K562 (cell line): ENCODE measurements at regions not wholly inside any gene's neighbourhood (a gene's known extent, or its start where the extent isn't known, plus 50 kb on each side); places are given as distances from the start of the nearest gene placed in this dataset.

Experiments
- BDP1 ChIP-seq: IDR thresholded peaks from 3 replicates; pipeline ENCODE4 v1.6.1; 2011; ENCODE audit not compliant: insufficient read length, insufficient read depth
- CBX8 ChIP-seq: fragments of 200-600 bp; sonication (generic); IDR thresholded peaks from 2 replicates; pipeline ENCODE4 v1.6.1; 2012; ENCODE audit warnings: borderline replicate concordance, mixed run types, low read depth, mild to moderate bottlenecking, moderate library complexity, mixed read lengths, low read length, control low read depth, inconsistent platforms; ENCODE audit not compliant: poor library complexity, severe bottlenecking; ENCODE audit errors: extremely low read depth
- CREB5 ChIP-seq: fragments of 250-450 bp; sonication (Bioruptor Pico); IDR thresholded peaks from 2 replicates; pipeline ENCODE4 v1.5.0; 2020; ENCODE audit warnings: mild to moderate bottlenecking
- CTCF ChIP-seq, 3 experiments: IDR thresholded peaks in 2 of 3; conservative IDR thresholded peaks in 1 of 3; 2 replicates each; pipeline ENCODE4 v1.5.1; 2011 to 2012; ENCODE audit warnings: low read length in 3 of 3, mild to moderate bottlenecking in 3 of 3, control low read depth in 2 of 3, improper control_type of control experiment in 1 of 3, inconsistent platforms in 1 of 3, low read depth in 1 of 3, mixed read lengths in 1 of 3, moderate library complexity in 1 of 3; ENCODE audit not compliant: insufficient read depth in 2 of 3
- EP300 ChIP-seq: IDR thresholded peaks from 2 replicates; pipeline ENCODE4 v1.6.1; 2012; ENCODE audit warnings: low read length, improper control_type of control experiment
- FOXJ2 ChIP-seq: fragments of 200-800 bp; sonication (Bioruptor generic); IDR thresholded peaks from 2 replicates; pipeline ENCODE4 v1.6.1; 2016; ENCODE audit warnings: missing genetic modification characterization, missing compliant biosample characterization
- FOXJ3 ChIP-seq: sonication (generic); formaldehyde crosslinking; IDR thresholded peaks from 2 replicates; pipeline ENCODE4 v1.4.0; 2020; ENCODE audit warnings: mild to moderate bottlenecking, missing genetic modification reagents
- POLR2A ChIP-seq: fragments of 450-650 bp; conservative IDR thresholded peaks from 2 replicates; pipeline ENCODE4 v1.6.1; 2016
- REST ChIP-seq, 2 experiments: fragments of 450-650 bp; formaldehyde crosslinking in 1 of 2; IDR thresholded peaks; 2 replicates each; pipeline versions ENCODE4 v1.4.0 to v1.6.1; 2014 to 2020; ENCODE audit warnings: mild to moderate bottlenecking in 2 of 2, borderline replicate concordance in 1 of 2, low read depth in 1 of 2
- RNF2 ChIP-seq: sonication (generic); IDR thresholded peaks from 2 replicates; pipeline ENCODE4 v1.6.1; 2016
- SMARCA4 ChIP-seq: fragments of 450-650 bp; IDR thresholded peaks from 2 replicates; pipeline ENCODE4 v1.6.1; 2016
- ZBTB33 ChIP-seq: sonication (generic); formaldehyde crosslinking; IDR thresholded peaks from 2 replicates; pipeline ENCODE4 v1.8.1; 2023; ENCODE audit warnings: mild to moderate bottlenecking, missing genetic modification reagents
- ZMIZ1 ChIP-seq, 2 experiments: fragments of 150-350 bp in 1 of 2; IDR thresholded peaks; 2 replicates each; pipeline ENCODE4 v1.6.1; 2012 to 2016; ENCODE audit warnings: low read depth in 2 of 2, low read length in 2 of 2, mild to moderate bottlenecking in 1 of 2, moderate library complexity in 1 of 2
- ZNF79 ChIP-seq: fragments of 250-450 bp; sonication (Bioruptor Pico); IDR thresholded peaks from 2 replicates; pipeline ENCODE4 v1.4.0; 2020; ENCODE audit warnings: low read depth, mild to moderate bottlenecking, moderate library complexity

GRCh38 chr12:28869197-28869596 lies 279.9 kb upstream of the FAR2 start:
- TF ChIP-seq CBX8 = no peak
- no peak for TF ChIP-seq CTCF (IDR thresholded peaks at IDR 0.05 in 2 of 3, conservative IDR thresholded peaks at IDR 0.05 in 1 of 3; ENCODE audit: insufficient read depth in 2 of 3, low read depth in 1 of 3, low read length in 3 of 3)
- no peak for TF ChIP-seq ZBTB33
- no peak for TF ChIP-seq CREB5
- TF ChIP-seq FOXJ3 (CRISPR knock-in tag) = no peak
- TF ChIP-seq SMARCA4 = no peak
- no peak for TF ChIP-seq POLR2A
- no peak for TF ChIP-seq REST (IDR thresholded peaks at IDR 0.05; ENCODE audit: borderline replicate concordance)
- TF ChIP-seq REST (CRISPR knock-in tag; IDR thresholded peaks at IDR 0.05; ENCODE audit: low read depth) = no peak
- no peak for TF ChIP-seq EP300
- TF ChIP-seq BDP1 = no peak
- TF ChIP-seq FOXJ2 (tag) = no peak
- TF ChIP-seq ZNF79 (CRISPR knock-in tag) = no peak
- TF ChIP-seq RNF2 = no peak
- no peak for TF ChIP-seq ZMIZ1 (IDR thresholded peaks at IDR 0.05; ENCODE audit: low read depth in 2 of 2, low read length in 2 of 2)
